HCT116 (cell line): ENCODE measurements at regions not wholly inside any gene's neighbourhood (a gene's known extent, or its start where the extent isn't known, plus 50 kb on each side); places are given as distances from the start of the nearest gene placed in this dataset.
"Not testable (repeated sequence)": the region's sequence is repeated elsewhere in the genome, so short reads cannot be mapped to it uniquely, and the experiment has no call there.

Experiments
- ATAC-seq: fragments of 200-7000 bp; cut with Tn5 transposase; 2 replicates; pipeline ENCODE4 v1.9.1; 2020; ENCODE audit warnings: mild to moderate bottlenecking, moderate library complexity
- BruUV-seq: library from RNA; stranded (reverse); fragments of 400-500 nt; replicated peaks from 2 replicates; lab custom pipeline; 2021; lab: Mats Ljungman, UMichigan
- CTCF ChIA-PET: fragments of 300-600 bp; sonication (Branson Sonifier 250); formaldehyde crosslinking; loops from one replicate; lab custom pipeline; 2021; ENCODE audit warnings: antibody characterized with exemption; lab: Charles Lee
- POLR2A ChIA-PET: fragments of 300-600, 350-600 bp; sonication (Branson Sonifier 250); formaldehyde crosslinking; loops from one replicate; lab custom pipeline; 2021; ENCODE audit warnings: antibody characterized with exemption; lab: Charles Lee
- RAD21 ChIA-PET, 2 experiments: fragments of 300-600 bp; sonication (Branson Sonifier 250); formaldehyde crosslinking; loops; one replicate each; lab custom pipeline; 2023; ENCODE audit warnings: low total read pairs in 2 of 2; ENCODE audit not compliant: uncharacterized antibody in 2 of 2, unreplicated experiment in 2 of 2, low non-redundant PET in 1 of 2; lab: Charles Lee
- DNase-seq: peaks from one replicate; pipeline ENCODE4 v3.0.0-alpha.2; 2010; ENCODE audit warnings: low read depth, low spot score
- H2AFZ ChIP-seq: fragments of 200-600 bp; shearing (Covaris generic), sonication (generic); 2 replicates; pipeline ENCODE4 v1.6.1; 2017; ENCODE audit warnings: low read depth, mixed run types, mixed read lengths, antibody characterized with exemption, low read length; ENCODE audit not compliant: poor library complexity, severe bottlenecking
- H3K27ac ChIP-seq: 2 replicates; pipeline ENCODE4 v1.5.1; 2012; ENCODE audit warnings: low read depth, low read length
- H3K27me3 ChIP-seq: fragments of 200-600 bp; sonication (generic); 2 replicates; pipeline ENCODE4 v1.6.1; 2016; ENCODE audit warnings: mixed run types, low read length, mixed read lengths; ENCODE audit not compliant: insufficient read depth
- H3K36me3 ChIP-seq, 2 experiments: fragments of 200-500 bp in 1 of 2; fragments of 200-600 bp in 1 of 2; sonication (Bioruptor generic) in 1 of 2; sonication (generic) in 1 of 2; 2 replicates each; pipeline versions ENCODE4 v1.5.1 to v1.6.1; 2014 to 2016; ENCODE audit warnings: low read length in 2 of 2, inconsistent platforms in 1 of 2, mixed read lengths in 1 of 2, mixed run types in 1 of 2; ENCODE audit not compliant: insufficient read depth in 2 of 2, control insufficient read depth in 1 of 2
- H3K4me1 ChIP-seq, 2 experiments: fragments of 200-600 bp in 1 of 2; sonication (generic) in 1 of 2; 2 replicates each; pipeline versions ENCODE4 v1.5.1 to v1.6.1; 2012 to 2017; ENCODE audit warnings: low read length in 2 of 2, inconsistent platforms in 1 of 2, mild to moderate bottlenecking in 1 of 2, mixed read lengths in 1 of 2, mixed run types in 1 of 2, moderate library complexity in 1 of 2; ENCODE audit not compliant: insufficient read depth in 2 of 2, control insufficient read depth in 1 of 2
- H3K4me2 ChIP-seq: fragments of 200-600 bp; sonication (generic); 2 replicates; pipeline ENCODE4 v1.6.1; 2017; ENCODE audit warnings: mixed run types, low read length, mixed read lengths
- H3K4me3 ChIP-seq, 2 experiments: fragments of 200-600 bp in 1 of 2; sonication (generic) in 1 of 2; replicated peaks in 1 of 2; 2 replicates each; pipeline ENCODE4 v1.5.1; 2011 to 2016; ENCODE audit warnings: low read length in 2 of 2, control low read depth in 1 of 2, low read depth in 1 of 2, mild to moderate bottlenecking in 1 of 2, mixed read lengths in 1 of 2, mixed run types in 1 of 2
- H3K79me2 ChIP-seq: fragments of 200-600 bp; sonication (generic); 2 replicates; pipeline ENCODE4 v1.6.1; 2017; ENCODE audit warnings: mild to moderate bottlenecking, mixed run types, low read length, moderate library complexity, mixed read lengths; ENCODE audit not compliant: insufficient read depth
- H3K9ac ChIP-seq: fragments of 200-600 bp; sonication (generic); 2 replicates; pipeline ENCODE4 v1.6.1; 2016; ENCODE audit warnings: low read length, mixed read lengths
- H3K9me2 ChIP-seq: fragments of 200-600 bp; sonication (generic), shearing (Covaris generic); 2 replicates; pipeline ENCODE4 v1.6.1; 2017; ENCODE audit warnings: mixed run types, mild to moderate bottlenecking, moderate library complexity; ENCODE audit not compliant: insufficient read depth
- H3K9me3 ChIP-seq, 2 experiments: fragments of 200-500 bp in 1 of 2; fragments of 200-600 bp in 1 of 2; sonication (Bioruptor generic) in 1 of 2; sonication (generic) in 1 of 2; 2 replicates each; pipeline ENCODE4 v1.6.1; 2014 to 2017; ENCODE audit warnings: low read length in 2 of 2, mixed read lengths in 2 of 2, inconsistent platforms in 1 of 2, low read depth in 1 of 2, mild to moderate bottlenecking in 1 of 2, mixed run types in 1 of 2, moderate library complexity in 1 of 2; ENCODE audit not compliant: control insufficient read depth in 1 of 2, insufficient read depth in 1 of 2
- H4K20me1 ChIP-seq: fragments of 200-600 bp; sonication (generic), shearing (Covaris generic); 2 replicates; pipeline ENCODE4 v1.6.1; 2017; ENCODE audit warnings: mixed run types, mild to moderate bottlenecking, moderate library complexity; ENCODE audit not compliant: insufficient read depth
- intact Hi-C: fragments of 100-400 bp; cut with micrococcal nuclease; formaldehyde crosslinking; loops from 2 replicates; pipeline ENCODE4 v1.10.0; 2022

DNA sequence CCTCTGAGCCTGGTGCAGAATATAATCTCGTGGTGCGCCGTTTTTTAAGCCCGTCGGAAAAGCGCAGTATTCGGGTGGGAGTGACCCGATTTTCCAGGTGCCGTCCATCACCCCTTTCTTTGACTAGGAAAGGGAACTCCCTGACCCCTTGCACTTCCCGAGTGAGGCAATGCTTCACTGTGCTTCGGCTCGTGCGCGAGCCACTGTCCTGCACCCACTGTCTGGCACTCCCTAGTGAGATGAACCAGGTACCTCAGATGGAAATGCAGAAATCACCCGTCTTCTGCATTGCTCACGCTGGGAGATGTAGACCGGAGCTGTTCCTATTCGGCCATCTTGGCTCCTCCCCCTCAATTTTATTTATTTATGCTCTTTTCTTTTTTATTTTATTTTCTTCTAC lies 57.5 kb upstream of the CT83 start:
- H3K9ac ChIP-seq, H3K9me2 ChIP-seq, H3K4me1 ChIP-seq, POLR2A ChIA-PET, intact Hi-C loops, H4K20me1 ChIP-seq, BruUV-seq, RAD21 ChIA-PET, H3K79me2 ChIP-seq, DNase-seq, H3K9me3 ChIP-seq, CTCF ChIA-PET, H3K27me3 ChIP-seq, H3K36me3 ChIP-seq: not testable (repeated sequence)
- Histone ChIP-seq H3K27ac (peak overlapping the region; percentile 32; the same call in 1 of the 2 replicates), H3K4me2 (peak overlapping the region; percentile 44), H2AFZ (peak overlapping the region; percentile 84), H3K4me3 (peak overlapping the region; percentile 33 to 38)
- ATAC-seq, result peak; percentile 61
